ENCODE measurements at regions not wholly inside any gene's neighbourhood (a gene's known extent, or its start where the extent isn't known, plus 50 kb on each side); places are given as distances from the start of the nearest gene placed in this dataset.

- H3K9me3 ChIP-seq, result no peaks in the 10 kb centered on the region
- no peaks in the 10 kb centered on the region for H3K27me3 ChIP-seq (replicated peaks; ENCODE audit: insufficient read depth)
- no peak overlapping the region for H3K27ac ChIP-seq
- H3K4me3 ChIP-seq, result no peak overlapping the region
- WGBS, result 87% methylated on average over 5 of the region's 5 CpGs
- no peaks in the 10 kb centered on the region for H3K4me1 ChIP-seq (replicated peaks)
- no peaks in the 10 kb centered on the region for H3K36me3 ChIP-seq
- TF ChIP-seq POLR2A (IDR thresholded peaks at IDR 0.05) (no peak), CTCF (IDR thresholded peaks at IDR 0.05) (no peak), POLR2AphosphoS5 (IDR thresholded peaks at IDR 0.05) (no peak)
- no peak for DNase-seq (ENCODE audit: low spot score)
- intact Hi-C loops (cut with DNase I), result no loop called here
Observed at GRCh38 chr17:13088666-13089065, 70.8 kb upstream of the ELAC2 start.

GRCh38 chr17:13087802-13088201 is 70.0 kb upstream of the ELAC2 start:
- DNase-seq (ENCODE audit: low spot score), result no peak
- no peaks in the 10 kb centered on the region for H3K9me3 ChIP-seq
- H3K36me3 ChIP-seq, result no peaks in the 10 kb centered on the region
- 92% methylated on average over 3 of the region's 3 CpGs for WGBS
- no peak overlapping the region for H3K27ac ChIP-seq
- TF ChIP-seq POLR2AphosphoS5 (IDR thresholded peaks at IDR 0.05), result no peak
- no peak for TF ChIP-seq POLR2A (IDR thresholded peaks at IDR 0.05)
- TF ChIP-seq CTCF (IDR thresholded peaks at IDR 0.05), result no peak
- H3K27me3 ChIP-seq (replicated peaks; ENCODE audit: insufficient read depth), result no peaks in the 10 kb centered on the region
- intact Hi-C loops (cut with DNase I), result no loop called here
- H3K4me1 ChIP-seq (replicated peaks), result no peaks in the 10 kb centered on the region
- no peak overlapping the region for H3K4me3 ChIP-seq

GRCh38 chr17:13086142-13086769 is 68.4 kb upstream of the ELAC2 start:
- Histone ChIP-seq H3K4me1 (replicated peaks) (no peaks in the 10 kb centered on the region), H3K27ac (no peak overlapping the region), H3K9me3 (no peaks in the 10 kb centered on the region), H3K4me3 (no peak overlapping the region), H3K27me3 (replicated peaks; ENCODE audit: insufficient read depth) (no peaks in the 10 kb centered on the region), H3K36me3 (no peaks in the 10 kb centered on the region)
- TF ChIP-seq POLR2A (IDR thresholded peaks at IDR 0.05), result no peak
- TF ChIP-seq CTCF (IDR thresholded peaks at IDR 0.05), result no peak
- TF ChIP-seq POLR2AphosphoS5 (IDR thresholded peaks at IDR 0.05), result no peak
- DNase-seq (ENCODE audit: low spot score), result no peak
- 42% methylated on average over 11 of the region's 11 CpGs for WGBS
- intact Hi-C loops (cut with DNase I), result no loop called here

GRCh38 chr17:13085578-13085977 is 67.8 kb upstream of the ELAC2 start:
- TF ChIP-seq POLR2A (IDR thresholded peaks at IDR 0.05), result no peak
- no peak for TF ChIP-seq CTCF (IDR thresholded peaks at IDR 0.05)
- no peak for TF ChIP-seq POLR2AphosphoS5 (IDR thresholded peaks at IDR 0.05)
- Histone ChIP-seq H3K36me3 (no peaks in the 10 kb centered on the region), H3K27ac (no peak overlapping the region), H3K9me3 (no peaks in the 10 kb centered on the region), H3K4me1 (replicated peaks) (no peaks in the 10 kb centered on the region), H3K27me3 (replicated peaks; ENCODE audit: insufficient read depth) (no peaks in the 10 kb centered on the region), H3K4me3 (no peak overlapping the region)
- WGBS, result 76% methylated on average over 2 of the region's 2 CpGs
- no peak for DNase-seq (ENCODE audit: low spot score)
- intact Hi-C loops (cut with DNase I), result no loop called here

- H3K4me1 ChIP-seq (replicated peaks), result no peaks in the 10 kb centered on the region
- WGBS, result 62% methylated on average over 3 of the region's 3 CpGs
- intact Hi-C loops (cut with DNase I), result no loop called here
Observed at GRCh38 chr17:13084420-13084819, 66.6 kb upstream of the ELAC2 start.

More at GRCh38 chr17:13084420-13084819, 66.6 kb upstream of the ELAC2 start:
- Histone ChIP-seq H3K27ac (no peak overlapping the region), H3K4me3 (no peak overlapping the region), H3K9me3 (no peaks in the 10 kb centered on the region), H3K27me3 (replicated peaks; ENCODE audit: insufficient read depth) (no peaks in the 10 kb centered on the region), H3K36me3 (no peaks in the 10 kb centered on the region)
- no peak for TF ChIP-seq POLR2A (IDR thresholded peaks at IDR 0.05)
- TF ChIP-seq CTCF (IDR thresholded peaks at IDR 0.05), result no peak
- TF ChIP-seq POLR2AphosphoS5 (IDR thresholded peaks at IDR 0.05), result no peak
- DNase-seq (ENCODE audit: low spot score), result no peak

Measured in prostate gland (tissue), 2 donors.